Cardiac septum (tissue), 1 donor: ENCODE measurements at regions not wholly inside any gene's neighbourhood (a gene's known extent, or its start where the extent isn't known, plus 50 kb on each side); places are given as distances from the start of the nearest gene placed in this dataset.
"Not testable (repeated sequence)": the region's sequence is repeated elsewhere in the genome, so short reads cannot be mapped to it uniquely, and the experiment has no call there.

Source experiments
- DNase-seq: peaks from one replicate; pipeline ENCODE4 v3.0.0-alpha.2; 2020; ENCODE audit warnings: low spot score
- intact Hi-C: fragments of 100-400 bp; cut with DNase I; formaldehyde crosslinking; loops from one replicate; pipeline ENCODE4 v1.14.0; 2022
- donor health status: DM: no; HTN: no; CAD: no.

GRCh38 chr4:149214301-149214700, 601.3 kb downstream of the IQCM start:
- intact Hi-C loops = no loop called here

GRCh38 chr4:149211876-149212275, 603.8 kb downstream of the IQCM start:
- no peak for DNase-seq
- intact Hi-C loops = no loop called here

More at GRCh38 chr4:149214301-149214700, 601.3 kb downstream of the IQCM start:
- DNase-seq = no peak

- intact Hi-C loops = no loop called here
- DNase-seq = no peak
Measured at GRCh38 chr4:149203256-149204001, 612.2 kb downstream of the IQCM start.

- intact Hi-C loops = no loop called here
- no peak for DNase-seq
Measured at GRCh38 chr4:149202117-149202516, 613.5 kb downstream of the IQCM start.

- DNase-seq = no peak
- intact Hi-C loops = no loop called here
Measured at GRCh38 chr4:149199594-149199993, 616.0 kb downstream of the IQCM start.

GRCh38 chr4:149194061-149194460, 621.6 kb downstream of the IQCM start:
- DNase-seq = no peak
- intact Hi-C loops = no loop called here

- no peak for DNase-seq
- intact Hi-C loops = loop anchor here (5.0 kb wide), 1 partner anchor 65 kb away; no protein-coding TSS in a partner anchor
Measured at GRCh38 chr4:149187726-149188125, 627.9 kb downstream of the IQCM start.

GRCh38 chr4:149183638-149184037, 632.0 kb downstream of the IQCM start:
- DNase-seq = no peak
- intact Hi-C loops = no loop called here

GRCh38 chr4:149181459-149181858, 634.2 kb downstream of the IQCM start:
- intact Hi-C loops = not testable (repeated sequence)

GRCh38 chr4:149176039-149176438, 639.6 kb downstream of the IQCM start:
- DNase-seq = no peak
- intact Hi-C loops = no loop called here

More at GRCh38 chr4:149181459-149181858, 634.2 kb downstream of the IQCM start:
- not testable (repeated sequence) for DNase-seq

GRCh38 chr4:149175549-149175948, 640.1 kb downstream of the IQCM start:
- intact Hi-C loops = no loop called here
- DNase-seq = no peak

- intact Hi-C loops = no loop called here
- no peak for DNase-seq
Measured at GRCh38 chr4:149173241-149174013, 642.2 kb downstream of the IQCM start.

- intact Hi-C loops = no loop called here
Measured at GRCh38 chr4:149168645-149169044, 647.0 kb downstream of the IQCM start.

GRCh38 chr4:149166876-149167275, 648.8 kb downstream of the IQCM start:
- DNase-seq = no peak
- intact Hi-C loops = no loop called here

More at GRCh38 chr4:149168645-149169044, 647.0 kb downstream of the IQCM start:
- no peak for DNase-seq

GRCh38 chr4:149166365-149166764, 649.3 kb downstream of the IQCM start:
- intact Hi-C loops = no loop called here
- DNase-seq = no peak

GRCh38 chr4:149164282-149164681, 651.4 kb downstream of the IQCM start:
- intact Hi-C loops = no loop called here
- no peak for DNase-seq

- no peak for DNase-seq
- intact Hi-C loops = no loop called here
Measured at GRCh38 chr4:149161247-149161646, 654.4 kb downstream of the IQCM start.

- intact Hi-C loops = no loop called here
- no peak for DNase-seq
Measured at GRCh38 chr4:149160370-149160769, 655.3 kb downstream of the IQCM start.

- intact Hi-C loops = no loop called here
Measured at GRCh38 chr4:149158817-149159216, 656.8 kb downstream of the IQCM start.

GRCh38 chr4:149145803-149146202, 669.8 kb downstream of the IQCM start:
- no peak for DNase-seq
- intact Hi-C loops = no loop called here

More at GRCh38 chr4:149158817-149159216, 656.8 kb downstream of the IQCM start:
- DNase-seq = no peak

GRCh38 chr4:149144060-149144459, 671.6 kb downstream of the IQCM start:
- intact Hi-C loops = no loop called here
- DNase-seq = no peak
